B cell (primary cell): ENCODE measurements at regions not wholly inside any gene's neighbourhood (a gene's known extent, or its start where the extent isn't known, plus 50 kb on each side); places are given as distances from the start of the nearest gene placed in this dataset.

Source experiments
- EZH2 ChIP-seq: IDR thresholded peaks from 2 replicates; pipeline ENCODE4 v1.6.1; 2012; ENCODE audit warnings: borderline replicate concordance, low read depth, mild to moderate bottlenecking, moderate library complexity, low read length; ENCODE audit not compliant: insufficient read depth, poor library complexity, severe bottlenecking
- TF ChIP-seq, protein P1 (sequence below): fragments of 200-600 bp; IDR thresholded peaks from one replicate; pipeline ENCODE4 v1.8.0; 2022; ENCODE audit warnings: antibody characterized with exemption, mild to moderate bottlenecking

DNA sequence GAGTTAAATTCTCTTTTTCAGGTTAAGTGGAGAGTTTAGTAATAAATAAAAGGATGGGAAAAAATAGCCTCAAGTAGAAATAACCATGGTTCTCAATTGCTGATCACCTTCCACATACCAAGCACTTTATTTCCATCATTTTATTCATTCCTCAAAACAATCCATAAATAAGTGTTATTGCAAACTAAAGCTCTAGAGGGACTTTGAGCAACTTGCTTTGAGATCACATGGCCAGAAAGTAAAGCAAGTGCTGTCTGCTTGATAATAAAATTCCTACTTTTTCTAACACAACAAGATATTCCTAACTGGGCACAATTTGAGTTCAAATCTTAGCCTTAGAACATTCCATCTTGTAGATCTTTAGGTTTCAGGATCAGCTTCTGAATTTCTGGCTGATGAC is 97.1 kb upstream of the C1orf87 start:
- TF ChIP-seq, protein P1, sequence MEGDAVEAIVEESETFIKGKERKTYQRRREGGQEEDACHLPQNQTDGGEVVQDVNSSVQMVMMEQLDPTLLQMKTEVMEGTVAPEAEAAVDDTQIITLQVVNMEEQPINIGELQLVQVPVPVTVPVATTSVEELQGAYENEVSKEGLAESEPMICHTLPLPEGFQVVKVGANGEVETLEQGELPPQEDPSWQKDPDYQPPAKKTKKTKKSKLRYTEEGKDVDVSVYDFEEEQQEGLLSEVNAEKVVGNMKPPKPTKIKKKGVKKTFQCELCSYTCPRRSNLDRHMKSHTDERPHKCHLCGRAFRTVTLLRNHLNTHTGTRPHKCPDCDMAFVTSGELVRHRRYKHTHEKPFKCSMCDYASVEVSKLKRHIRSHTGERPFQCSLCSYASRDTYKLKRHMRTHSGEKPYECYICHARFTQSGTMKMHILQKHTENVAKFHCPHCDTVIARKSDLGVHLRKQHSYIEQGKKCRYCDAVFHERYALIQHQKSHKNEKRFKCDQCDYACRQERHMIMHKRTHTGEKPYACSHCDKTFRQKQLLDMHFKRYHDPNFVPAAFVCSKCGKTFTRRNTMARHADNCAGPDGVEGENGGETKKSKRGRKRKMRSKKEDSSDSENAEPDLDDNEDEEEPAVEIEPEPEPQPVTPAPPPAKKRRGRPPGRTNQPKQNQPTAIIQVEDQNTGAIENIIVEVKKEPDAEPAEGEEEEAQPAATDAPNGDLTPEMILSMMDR = no peak
- no peak for TF ChIP-seq EZH2
